ENCODE measurements at regions not wholly inside any gene's neighbourhood (a gene's known extent, or its start where the extent isn't known, plus 50 kb on each side); places are given as distances from the start of the nearest gene placed in this dataset.

DNA sequence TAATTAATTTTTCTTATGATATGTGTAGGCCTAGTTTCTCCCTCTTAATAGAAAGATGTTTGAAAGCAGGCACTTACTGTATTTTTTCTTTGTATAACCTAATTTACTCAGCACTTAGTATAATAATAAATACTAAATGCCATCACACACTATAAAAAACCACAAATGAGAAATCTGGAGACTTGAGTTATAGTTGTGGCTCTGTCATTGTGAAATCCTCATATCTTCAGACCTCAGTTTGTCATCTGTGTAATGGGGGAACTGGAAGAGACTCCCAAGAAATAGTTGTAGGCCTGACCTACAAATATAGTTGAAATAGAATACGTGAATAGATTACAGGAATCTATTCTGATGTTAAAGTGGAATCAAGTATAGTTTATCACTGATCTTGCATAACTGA, 287.6 kb upstream of the DPH6 start:
- Histone ChIP-seq H3K27me3 (ENCODE audit: control insufficient read depth, insufficient read depth, low read length) (no peaks in the 10 kb centered on the region), H3K4me3 (ENCODE audit: low read depth, low read length) (no peak overlapping the region), H3K36me3 (ENCODE audit: control insufficient read depth, insufficient read depth, low read length) (no peaks in the 10 kb centered on the region)
- DNase-seq (ENCODE audit: low read depth): no peak
- TF ChIP-seq, protein P1, sequence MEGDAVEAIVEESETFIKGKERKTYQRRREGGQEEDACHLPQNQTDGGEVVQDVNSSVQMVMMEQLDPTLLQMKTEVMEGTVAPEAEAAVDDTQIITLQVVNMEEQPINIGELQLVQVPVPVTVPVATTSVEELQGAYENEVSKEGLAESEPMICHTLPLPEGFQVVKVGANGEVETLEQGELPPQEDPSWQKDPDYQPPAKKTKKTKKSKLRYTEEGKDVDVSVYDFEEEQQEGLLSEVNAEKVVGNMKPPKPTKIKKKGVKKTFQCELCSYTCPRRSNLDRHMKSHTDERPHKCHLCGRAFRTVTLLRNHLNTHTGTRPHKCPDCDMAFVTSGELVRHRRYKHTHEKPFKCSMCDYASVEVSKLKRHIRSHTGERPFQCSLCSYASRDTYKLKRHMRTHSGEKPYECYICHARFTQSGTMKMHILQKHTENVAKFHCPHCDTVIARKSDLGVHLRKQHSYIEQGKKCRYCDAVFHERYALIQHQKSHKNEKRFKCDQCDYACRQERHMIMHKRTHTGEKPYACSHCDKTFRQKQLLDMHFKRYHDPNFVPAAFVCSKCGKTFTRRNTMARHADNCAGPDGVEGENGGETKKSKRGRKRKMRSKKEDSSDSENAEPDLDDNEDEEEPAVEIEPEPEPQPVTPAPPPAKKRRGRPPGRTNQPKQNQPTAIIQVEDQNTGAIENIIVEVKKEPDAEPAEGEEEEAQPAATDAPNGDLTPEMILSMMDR (IDR thresholded peaks at IDR 0.05; ENCODE audit: insufficient read depth, low read length, poor library complexity, severe bottlenecking): no peak

- no peaks in the 10 kb centered on the region for H3K36me3 ChIP-seq (ENCODE audit: control insufficient read depth, insufficient read depth, low read length)
- H3K27me3 ChIP-seq (ENCODE audit: control insufficient read depth, insufficient read depth, low read length): no peaks in the 10 kb centered on the region
- no peak overlapping the region for H3K4me3 ChIP-seq (ENCODE audit: low read depth, low read length)
- TF ChIP-seq, protein P1 (IDR thresholded peaks at IDR 0.05; ENCODE audit: insufficient read depth, low read length, poor library complexity, severe bottlenecking): no peak
- no peak for DNase-seq (ENCODE audit: low read depth)
These were observed 288.4 kb upstream of the DPH6 start for GRCh38 chr15:35834216-35834830.

GRCh38 chr15:35834866-35835265, 288.9 kb upstream of the DPH6 start:
- TF ChIP-seq, protein P1 (IDR thresholded peaks at IDR 0.05; ENCODE audit: insufficient read depth, low read length, poor library complexity, severe bottlenecking): no peak
- H3K4me3 ChIP-seq (ENCODE audit: low read depth, low read length): no peak overlapping the region
- H3K27me3 ChIP-seq (ENCODE audit: control insufficient read depth, insufficient read depth, low read length): no peaks in the 10 kb centered on the region
- no peak for DNase-seq (ENCODE audit: low read depth)
- no peaks in the 10 kb centered on the region for H3K36me3 ChIP-seq (ENCODE audit: control insufficient read depth, insufficient read depth, low read length)

DNA sequence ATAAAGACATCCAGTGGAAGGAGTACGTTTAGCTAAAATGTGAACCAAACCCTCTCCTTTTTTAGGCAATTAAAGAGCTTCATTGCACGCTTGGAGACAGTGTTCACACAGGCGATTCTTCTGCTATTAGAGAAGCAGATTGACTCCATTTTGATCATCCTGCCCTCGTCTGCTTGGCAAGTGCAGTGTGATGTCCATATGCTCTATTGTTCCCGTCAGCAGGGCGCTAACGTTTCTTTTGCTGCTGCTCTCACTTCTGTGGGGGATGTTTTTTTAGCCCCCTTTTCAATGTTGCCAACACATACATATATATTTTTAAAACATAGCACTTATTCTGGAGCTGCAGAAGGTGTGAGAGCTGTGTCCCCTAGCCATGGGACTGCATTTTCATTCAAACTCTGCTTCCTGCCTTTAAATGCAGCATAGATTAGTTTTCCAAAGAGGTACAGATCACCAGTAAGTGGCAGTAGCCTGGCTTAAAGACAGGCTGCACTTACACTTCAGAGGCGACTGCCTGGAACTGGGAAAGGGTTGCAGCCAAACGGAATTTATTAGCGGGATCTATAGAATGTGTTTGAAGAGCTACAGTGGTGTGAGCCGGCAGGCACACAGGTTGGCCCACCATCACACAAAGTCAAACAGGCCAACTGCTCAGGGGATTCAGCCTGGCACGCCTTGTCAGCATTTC, 292.6 kb upstream of the DPH6 start:
- no peaks in the 10 kb centered on the region for H3K36me3 ChIP-seq (ENCODE audit: control insufficient read depth, insufficient read depth, low read length)
- no peak for DNase-seq (ENCODE audit: low read depth)

DNA sequence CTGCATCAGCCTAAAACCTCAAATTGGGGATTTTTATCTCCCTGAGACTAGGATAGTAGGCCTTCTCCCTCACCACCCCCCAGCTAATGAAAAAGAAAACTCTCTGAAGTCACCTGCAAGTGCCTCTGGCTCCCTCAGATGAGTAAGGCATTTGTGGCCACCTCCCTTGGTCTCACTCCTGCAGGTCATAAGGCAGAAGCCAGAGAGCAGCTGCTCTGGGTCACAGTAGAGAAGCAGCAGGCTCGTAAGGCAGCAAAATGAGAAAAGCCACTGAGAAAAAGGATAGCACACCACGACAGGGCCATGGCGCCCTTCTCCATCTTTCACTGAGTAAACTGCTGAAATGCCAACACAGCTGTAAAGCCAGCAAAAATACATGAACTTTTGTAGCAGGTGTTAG, 296.7 kb upstream of the DPH6 start:
- DNase-seq (ENCODE audit: low read depth): no peak
- H3K27me3 ChIP-seq (ENCODE audit: control insufficient read depth, insufficient read depth, low read length): no peaks in the 10 kb centered on the region
- H3K36me3 ChIP-seq (ENCODE audit: control insufficient read depth, insufficient read depth, low read length): no peaks in the 10 kb centered on the region
- H3K4me3 ChIP-seq (ENCODE audit: low read depth, low read length): no peak overlapping the region
- TF ChIP-seq, protein P1 (IDR thresholded peaks at IDR 0.05; ENCODE audit: insufficient read depth, low read length, poor library complexity, severe bottlenecking): no peak

More for the DNA sequence above, 292.6 kb upstream of the DPH6 start:
- Histone ChIP-seq H3K4me3 (ENCODE audit: low read depth, low read length) (no peak overlapping the region), H3K27me3 (ENCODE audit: control insufficient read depth, insufficient read depth, low read length) (no peaks in the 10 kb centered on the region)
- TF ChIP-seq, protein P1 (IDR thresholded peaks at IDR 0.05; ENCODE audit: insufficient read depth, low read length, poor library complexity, severe bottlenecking): no peak

DNA sequence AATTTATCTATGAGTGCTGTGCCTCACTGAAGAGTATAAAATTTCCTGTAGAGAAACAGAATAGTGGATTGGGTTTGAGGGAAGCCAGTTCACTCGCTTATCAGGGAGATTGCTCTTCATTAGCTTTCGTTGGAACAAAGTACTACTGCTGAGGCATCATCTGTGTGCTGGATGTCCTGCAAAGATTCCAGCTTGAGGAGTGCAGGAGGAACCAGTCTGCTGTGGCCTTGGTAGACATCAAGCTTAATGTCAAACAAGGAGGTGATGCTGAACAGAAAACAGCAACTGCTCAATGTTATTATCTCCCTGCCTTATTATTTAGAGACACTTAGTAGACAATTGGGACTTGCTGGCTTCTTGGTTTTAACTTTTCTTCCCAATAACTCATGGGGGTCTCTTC, 297.5 kb upstream of the DPH6 start:
- no peak overlapping the region for H3K4me3 ChIP-seq (ENCODE audit: low read depth, low read length)
- TF ChIP-seq, protein P1 (IDR thresholded peaks at IDR 0.05; ENCODE audit: insufficient read depth, low read length, poor library complexity, severe bottlenecking): no peak
- no peaks in the 10 kb centered on the region for H3K36me3 ChIP-seq (ENCODE audit: control insufficient read depth, insufficient read depth, low read length)
- DNase-seq (ENCODE audit: low read depth): no peak
- no peaks in the 10 kb centered on the region for H3K27me3 ChIP-seq (ENCODE audit: control insufficient read depth, insufficient read depth, low read length)
